HepG2 (cell line): ENCODE measurements at regions not wholly inside any gene's neighbourhood (a gene's known extent, or its start where the extent isn't known, plus 50 kb on each side); places are given as distances from the start of the nearest gene placed in this dataset.

Experiments
- CTCF ChIP-seq: sonication (generic); formaldehyde crosslinking; IDR thresholded peaks from 2 replicates; pipeline ENCODE4 v1.5.0; 2020; ENCODE audit warnings: mild to moderate bottlenecking, missing genetic modification reagents, moderate library complexity
- TF ChIP-seq, protein P1 (sequence below): fragments of 450-650 bp; IDR thresholded peaks from 2 replicates; pipeline ENCODE4 v1.6.1; 2016

DNA sequence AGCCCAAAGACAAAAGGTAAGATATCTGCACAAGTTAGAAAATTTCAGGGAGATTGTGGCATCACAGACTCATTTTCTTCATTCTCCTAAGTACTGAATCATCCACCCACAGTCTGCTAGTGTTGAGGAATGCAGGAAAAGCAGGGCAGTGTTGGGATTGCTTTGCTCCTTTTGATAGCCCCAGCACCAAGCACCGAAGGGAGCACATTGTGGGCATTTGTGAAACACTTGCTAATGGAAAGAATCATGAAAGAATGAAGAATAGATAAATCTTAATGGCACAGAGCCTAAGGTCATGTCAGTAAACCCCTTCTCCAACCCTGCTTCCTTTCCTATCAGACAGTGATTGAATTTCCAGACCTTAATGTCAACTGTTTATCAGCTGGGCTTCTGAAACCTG lies 103.1 kb upstream of the GPRIN3 start:
- no peak for TF ChIP-seq CTCF (CRISPR knock-in tag)
- TF ChIP-seq, protein P1, sequence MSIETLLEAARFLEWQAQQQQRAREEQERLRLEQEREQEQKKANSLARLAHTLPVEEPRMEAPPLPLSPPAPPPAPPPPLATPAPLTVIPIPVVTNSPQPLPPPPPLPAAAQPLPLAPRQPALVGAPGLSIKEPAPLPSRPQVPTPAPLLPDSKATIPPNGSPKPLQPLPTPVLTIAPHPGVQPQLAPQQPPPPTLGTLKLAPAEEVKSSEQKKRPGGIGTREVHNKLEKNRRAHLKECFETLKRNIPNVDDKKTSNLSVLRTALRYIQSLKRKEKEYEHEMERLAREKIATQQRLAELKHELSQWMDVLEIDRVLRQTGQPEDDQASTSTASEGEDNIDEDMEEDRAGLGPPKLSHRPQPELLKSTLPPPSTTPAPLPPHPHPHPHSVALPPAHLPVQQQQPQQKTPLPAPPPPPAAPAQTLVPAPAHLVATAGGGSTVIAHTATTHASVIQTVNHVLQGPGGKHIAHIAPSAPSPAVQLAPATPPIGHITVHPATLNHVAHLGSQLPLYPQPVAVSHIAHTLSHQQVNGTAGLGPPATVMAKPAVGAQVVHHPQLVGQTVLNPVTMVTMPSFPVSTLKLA = no peak
